HEK293 (cell line): ENCODE measurements at regions not wholly inside any gene's neighbourhood (a gene's known extent, or its start where the extent isn't known, plus 50 kb on each side); places are given as distances from the start of the nearest gene placed in this dataset.

ENCODE experiments used
- CTCF ChIA-PET: fragments of 350-600 bp; formaldehyde crosslinking; extraction: SDS; loops from one replicate; lab custom pipeline; 2021; ENCODE audit warnings: antibody characterized with exemption; lab: Yijun Ruan, JAX
- POLR2A ChIA-PET: fragments of 300-600 bp; formaldehyde crosslinking; extraction: SDS; loops from one replicate; lab custom pipeline; 2020; ENCODE audit warnings: antibody characterized with exemption, inconsistent platforms; lab: Yijun Ruan, JAX
- H3K27ac ChIP-seq: fragments of 200-500 bp; sonication (Bioruptor generic); 2 replicates; pipeline ENCODE4 v1.5.1; 2014; ENCODE audit warnings: low read depth, low read length, control low read depth, inconsistent platforms; ENCODE audit errors: extremely low read depth
- H3K36me3 ChIP-seq, 2 experiments: fragments of 200-500 bp in 1 of 2; sonication (Bioruptor generic) in 1 of 2; 1 replicate in 1 of 2; 2 replicates in 1 of 2; pipeline ENCODE4 v1.5.1; 2014 to 2017; ENCODE audit warnings: inconsistent platforms in 2 of 2, low read length in 2 of 2; ENCODE audit not compliant: control insufficient read depth in 2 of 2, insufficient read depth in 1 of 2
- H3K4me1 ChIP-seq: fragments of 200-500 bp; sonication (Bioruptor generic); 2 replicates; pipeline ENCODE4 v1.5.1; 2014; ENCODE audit warnings: mild to moderate bottlenecking, low read length, inconsistent platforms; ENCODE audit not compliant: control insufficient read depth, insufficient read depth
- H3K4me3 ChIP-seq: 2 replicates; pipeline ENCODE4 v1.5.1; 2011; ENCODE audit warnings: low read depth, mild to moderate bottlenecking, control low read depth, low read length, moderate library complexity
- H3K9me3 ChIP-seq: fragments of 200-500 bp; sonication (Bioruptor generic); 2 replicates; pipeline ENCODE4 v1.5.1; 2014; ENCODE audit warnings: low read depth, low read length, inconsistent platforms; ENCODE audit not compliant: control insufficient read depth, insufficient read depth
- KLF10 ChIP-seq: fragments of 450-650 bp; IDR thresholded peaks from 2 replicates; pipeline ENCODE4 v1.5.1; 2018; ENCODE audit warnings: missing biosample characterization, mild to moderate bottlenecking, missing genetic modification characterization
- KLF8 ChIP-seq: fragments of 450-650 bp; formaldehyde crosslinking; IDR thresholded peaks from 2 replicates; pipeline ENCODE4 v1.5.1; 2016; ENCODE audit warnings: missing biosample characterization, missing genetic modification characterization
- OSR2 ChIP-seq: fragments of 450-650 bp; formaldehyde crosslinking; IDR thresholded peaks from 2 replicates; pipeline ENCODE4 v1.5.1; 2016; ENCODE audit warnings: missing biosample characterization, missing genetic modification characterization
- SETDB1 ChIP-seq: IDR thresholded peaks from one replicate; pipeline ENCODE4 v1.6.1; 2017; ENCODE audit warnings: mild to moderate bottlenecking, low read length, moderate library complexity, mixed read lengths; ENCODE audit not compliant: insufficient read length
- TRIM28 ChIP-seq: IDR thresholded peaks from 2 replicates; pipeline ENCODE4 v1.6.1; 2011; ENCODE audit warnings: low read length, control low read depth, borderline replicate concordance
- ZBTB48 ChIP-seq: fragments of 450-650 bp; formaldehyde crosslinking; IDR thresholded peaks from 2 replicates; pipeline ENCODE4 v1.5.1; 2016; ENCODE audit warnings: missing biosample characterization, missing genetic modification characterization
- ZFP41 ChIP-seq: fragments of 450-650 bp; formaldehyde crosslinking; IDR thresholded peaks from 2 replicates; pipeline ENCODE4 v1.5.1; 2016; ENCODE audit warnings: missing biosample characterization, missing genetic modification characterization, borderline replicate concordance
- ZNF114 ChIP-seq: fragments of 450-650 bp; formaldehyde crosslinking; IDR thresholded peaks from 2 replicates; pipeline ENCODE4 v1.5.0; 2017; ENCODE audit warnings: missing biosample characterization, missing genetic modification characterization
- ZNF138 ChIP-seq: fragments of 450-650 bp; formaldehyde crosslinking; IDR thresholded peaks from 2 replicates; pipeline ENCODE4 v1.5.1; 2016; ENCODE audit warnings: missing biosample characterization, missing genetic modification characterization, borderline replicate concordance
- ZNF169 ChIP-seq: fragments of 450-650 bp; formaldehyde crosslinking; IDR thresholded peaks from 2 replicates; pipeline ENCODE4 v1.5.1; 2016; ENCODE audit warnings: missing biosample characterization, missing genetic modification characterization
- ZNF416 ChIP-seq: fragments of 450-650 bp; formaldehyde crosslinking; IDR thresholded peaks from 2 replicates; pipeline ENCODE4 v1.5.1; 2016; ENCODE audit warnings: missing biosample characterization, missing genetic modification characterization
- ZNF530 ChIP-seq: fragments of 450-650 bp; formaldehyde crosslinking; IDR thresholded peaks from 2 replicates; pipeline ENCODE4 v1.5.1; 2016; ENCODE audit warnings: low read depth, missing biosample characterization, missing genetic modification characterization
- ZNF549 ChIP-seq: fragments of 450-650 bp; IDR thresholded peaks from 2 replicates; pipeline ENCODE4 v1.5.1; 2018; ENCODE audit warnings: missing biosample characterization, missing genetic modification characterization, mild to moderate bottlenecking, inconsistent platforms, moderate library complexity
- ZNF558 ChIP-seq: fragments of 450-650 bp; formaldehyde crosslinking; IDR thresholded peaks from 2 replicates; pipeline ENCODE4 v1.5.1; 2016; ENCODE audit warnings: missing biosample characterization, missing genetic modification characterization
- ZNF610 ChIP-seq: fragments of 450-650 bp; formaldehyde crosslinking; IDR thresholded peaks from 2 replicates; pipeline ENCODE4 v1.5.1; 2016; ENCODE audit warnings: missing biosample characterization, missing genetic modification characterization, borderline replicate concordance
- ZNF626 ChIP-seq: fragments of 450-650 bp; sonication (Bioruptor Pico); formaldehyde crosslinking; IDR thresholded peaks from 2 replicates; pipeline ENCODE4 v1.5.1; 2018; ENCODE audit warnings: missing biosample characterization, missing genetic modification characterization, inconsistent platforms
- ZNF654 ChIP-seq: fragments of 450-650 bp; formaldehyde crosslinking; IDR thresholded peaks from 2 replicates; pipeline ENCODE4 v1.5.1; 2016; ENCODE audit warnings: low read depth, missing biosample characterization, missing genetic modification characterization
- ZNF670 ChIP-seq: fragments of 450-650 bp; formaldehyde crosslinking; IDR thresholded peaks from 2 replicates; pipeline ENCODE4 v1.5.1; 2016; ENCODE audit warnings: missing biosample characterization, missing genetic modification characterization, low read depth
- ZNF76 ChIP-seq: fragments of 450-650 bp; formaldehyde crosslinking; IDR thresholded peaks from 2 replicates; pipeline ENCODE4; 2016; ENCODE audit warnings: low read depth, missing biosample characterization, missing genetic modification characterization, borderline replicate concordance
- ZNF776 ChIP-seq: fragments of 450-650 bp; formaldehyde crosslinking; IDR thresholded peaks from 2 replicates; pipeline ENCODE4 v1.5.0; 2017; ENCODE audit warnings: missing biosample characterization, missing genetic modification characterization, borderline replicate concordance
- TF ChIP-seq, protein P1 (sequence below): fragments of 450-650 bp; formaldehyde crosslinking; conservative IDR thresholded peaks from 2 replicates; pipeline ENCODE4 v1.5.1; 2016; ENCODE audit warnings: low read depth, missing biosample characterization, missing genetic modification characterization
- TF ChIP-seq, protein P2 (sequence below): fragments of 450-650 bp; formaldehyde crosslinking; conservative IDR thresholded peaks from 2 replicates; pipeline ENCODE4 v1.5.1; 2016; ENCODE audit warnings: low read depth, missing biosample characterization, missing genetic modification characterization
- TF ChIP-seq, protein P3 (sequence below): fragments of 450-650 bp; formaldehyde crosslinking; IDR thresholded peaks from 2 replicates; pipeline ENCODE4 v1.5.1; 2016; ENCODE audit warnings: missing biosample characterization, missing genetic modification characterization
- TF ChIP-seq, protein P4 (sequence below): fragments of 450-650 bp; formaldehyde crosslinking; IDR thresholded peaks from 2 replicates; pipeline ENCODE4 v1.5.1; 2016; ENCODE audit warnings: missing biosample characterization, missing genetic modification characterization

DNA sequence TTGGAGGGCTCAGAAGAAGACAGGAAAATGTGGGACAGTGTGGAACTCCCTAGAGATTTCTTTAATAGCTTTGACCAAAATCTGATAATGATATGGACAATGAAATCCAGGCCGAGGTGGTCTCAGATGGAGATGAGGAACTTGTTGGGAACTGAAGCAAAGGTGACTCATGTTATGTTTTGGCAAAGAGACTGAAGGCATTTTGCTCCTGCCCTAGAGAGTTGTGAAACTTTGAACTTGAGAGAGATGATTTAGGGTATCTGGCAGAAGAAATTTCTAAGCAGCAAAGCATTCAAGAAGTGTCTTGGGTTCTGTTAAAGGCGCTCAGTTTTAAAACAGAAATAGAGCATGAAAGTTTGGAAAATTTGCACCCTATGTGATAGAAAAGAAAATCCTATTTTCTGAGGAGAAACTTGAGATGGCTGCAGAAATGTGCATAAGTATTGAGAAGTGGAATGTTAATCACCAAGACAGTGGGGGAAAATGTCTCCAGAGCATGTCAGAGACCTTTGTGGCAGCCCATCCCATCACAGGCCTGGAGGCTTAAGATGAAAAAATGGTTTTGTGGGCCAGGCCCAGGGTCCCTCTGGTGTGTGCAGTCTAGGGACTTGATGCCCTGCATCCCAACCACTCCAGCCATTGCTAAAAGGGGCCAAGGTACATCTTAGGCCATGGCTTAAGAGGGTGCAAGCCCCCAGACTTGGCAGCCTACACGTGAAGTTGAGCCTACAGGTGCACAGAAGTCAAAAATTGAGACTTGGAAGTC is 463.7 kb upstream of the TLE4 start (continued):
- TF ChIP-seq, protein P1, sequence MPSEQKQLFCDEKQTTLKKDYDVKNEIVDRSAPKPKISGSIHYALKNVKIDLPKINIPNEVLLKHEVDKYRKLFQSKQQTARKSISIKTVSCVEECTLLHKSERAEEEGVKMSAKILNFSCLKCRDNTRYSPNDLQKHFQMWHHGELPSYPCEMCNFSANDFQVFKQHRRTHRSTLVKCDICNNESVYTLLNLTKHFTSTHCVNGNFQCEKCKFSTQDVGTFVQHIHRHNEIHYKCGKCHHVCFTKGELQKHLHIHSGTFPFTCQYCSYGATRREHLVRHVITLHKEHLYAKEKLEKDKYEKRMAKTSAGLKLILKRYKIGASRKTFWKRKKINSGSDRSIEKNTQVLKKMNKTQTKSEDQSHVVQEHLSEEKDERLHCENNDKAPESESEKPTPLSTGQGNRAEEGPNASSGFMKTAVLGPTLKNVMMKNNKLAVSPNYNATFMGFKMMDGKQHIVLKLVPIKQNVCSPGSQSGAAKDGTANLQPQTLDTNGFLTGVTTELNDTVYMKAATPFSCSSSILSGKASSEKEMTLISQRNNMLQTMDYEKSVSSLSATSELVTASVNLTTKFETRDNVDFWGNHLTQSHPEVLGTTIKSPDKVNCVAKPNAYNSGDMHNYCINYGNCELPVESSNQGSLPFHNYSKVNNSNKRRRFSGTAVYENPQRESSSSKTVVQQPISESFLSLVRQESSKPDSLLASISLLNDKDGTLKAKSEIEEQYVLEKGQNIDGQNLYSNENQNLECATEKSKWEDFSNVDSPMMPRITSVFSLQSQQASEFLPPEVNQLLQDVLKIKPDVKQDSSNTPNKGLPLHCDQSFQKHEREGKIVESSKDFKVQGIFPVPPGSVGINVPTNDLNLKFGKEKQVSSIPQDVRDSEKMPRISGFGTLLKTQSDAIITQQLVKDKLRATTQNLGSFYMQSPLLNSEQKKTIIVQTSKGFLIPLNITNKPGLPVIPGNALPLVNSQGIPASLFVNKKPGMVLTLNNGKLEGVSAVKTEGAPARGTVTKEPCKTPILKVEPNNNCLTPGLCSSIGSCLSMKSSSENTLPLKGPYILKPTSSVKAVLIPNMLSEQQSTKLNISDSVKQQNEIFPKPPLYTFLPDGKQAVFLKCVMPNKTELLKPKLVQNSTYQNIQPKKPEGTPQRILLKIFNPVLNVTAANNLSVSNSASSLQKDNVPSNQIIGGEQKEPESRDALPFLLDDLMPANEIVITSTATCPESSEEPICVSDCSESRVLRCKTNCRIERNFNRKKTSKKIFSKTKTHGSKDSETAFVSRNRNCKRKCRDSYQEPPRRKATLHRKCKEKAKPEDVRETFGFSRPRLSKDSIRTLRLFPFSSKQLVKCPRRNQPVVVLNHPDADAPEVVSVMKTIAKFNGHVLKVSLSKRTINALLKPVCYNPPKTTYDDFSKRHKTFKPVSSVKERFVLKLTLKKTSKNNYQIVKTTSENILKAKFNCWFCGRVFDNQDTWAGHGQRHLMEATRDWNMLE (tag by site-specific recombination): no peak
- TF ChIP-seq ZNF416 (tag by site-specific recombination): no peak
- no peak for TF ChIP-seq OSR2
- TF ChIP-seq ZNF530 (tag by site-specific recombination): no peak
- TF ChIP-seq ZNF169 (tag by site-specific recombination): no peak
- no peak for TF ChIP-seq KLF8 (tag by site-specific recombination)
- no peak for TF ChIP-seq ZNF670 (tag by site-specific recombination)
- no peak for TF ChIP-seq ZNF610
- no peak for TF ChIP-seq KLF10 (tag by site-specific recombination)
- no peak for TF ChIP-seq ZNF76 (tag by site-specific recombination)
- TF ChIP-seq ZFP41 (tag by site-specific recombination): no peak
- peak; percentile 71 for TF ChIP-seq SETDB1
- TF ChIP-seq TRIM28: peak; percentile 43; the same call in 1 of the 2 replicates
- no peak for TF ChIP-seq ZNF776
- TF ChIP-seq ZNF114 (tag by site-specific recombination): no peak

DNA sequence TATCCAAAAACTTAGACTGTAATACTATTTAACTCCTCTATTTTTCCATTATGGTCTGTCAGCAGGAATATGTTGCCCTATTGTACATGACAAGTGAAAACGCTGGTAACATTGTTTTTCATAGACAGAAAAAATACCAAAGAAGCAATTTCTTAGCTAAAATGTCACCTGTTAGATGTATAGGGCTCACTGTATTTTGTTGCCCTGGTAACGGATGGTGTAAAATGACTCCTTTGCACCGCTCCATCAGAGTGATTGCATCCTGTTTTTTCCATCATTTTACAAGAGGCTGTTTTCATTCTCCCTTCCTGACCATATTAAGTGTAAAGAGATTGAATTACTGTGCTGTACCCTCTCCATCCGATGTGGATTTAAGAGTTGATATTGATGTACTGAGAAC is 460.1 kb upstream of the TLE4 start:
- Histone ChIP-seq H3K9me3 (no peaks in the 10 kb centered on the region), H3K27ac (no peak overlapping the region), H3K36me3 (no peaks in the 10 kb centered on the region), H3K4me1 (no peaks in the 10 kb centered on the region), H3K4me3 (no peak overlapping the region)
- ChIA-PET CTCF (interaction anchor here (1.3 kb wide), 1 partner anchor 18 kb away, joined by 4 read pairs; no protein-coding TSS in a partner anchor), POLR2A (no interaction called here)
- no peak for TF ChIP-seq ZNF138 (tag by site-specific recombination)
- TF ChIP-seq ZNF626 (tag by site-specific recombination): no peak
- TF ChIP-seq, protein P2, sequence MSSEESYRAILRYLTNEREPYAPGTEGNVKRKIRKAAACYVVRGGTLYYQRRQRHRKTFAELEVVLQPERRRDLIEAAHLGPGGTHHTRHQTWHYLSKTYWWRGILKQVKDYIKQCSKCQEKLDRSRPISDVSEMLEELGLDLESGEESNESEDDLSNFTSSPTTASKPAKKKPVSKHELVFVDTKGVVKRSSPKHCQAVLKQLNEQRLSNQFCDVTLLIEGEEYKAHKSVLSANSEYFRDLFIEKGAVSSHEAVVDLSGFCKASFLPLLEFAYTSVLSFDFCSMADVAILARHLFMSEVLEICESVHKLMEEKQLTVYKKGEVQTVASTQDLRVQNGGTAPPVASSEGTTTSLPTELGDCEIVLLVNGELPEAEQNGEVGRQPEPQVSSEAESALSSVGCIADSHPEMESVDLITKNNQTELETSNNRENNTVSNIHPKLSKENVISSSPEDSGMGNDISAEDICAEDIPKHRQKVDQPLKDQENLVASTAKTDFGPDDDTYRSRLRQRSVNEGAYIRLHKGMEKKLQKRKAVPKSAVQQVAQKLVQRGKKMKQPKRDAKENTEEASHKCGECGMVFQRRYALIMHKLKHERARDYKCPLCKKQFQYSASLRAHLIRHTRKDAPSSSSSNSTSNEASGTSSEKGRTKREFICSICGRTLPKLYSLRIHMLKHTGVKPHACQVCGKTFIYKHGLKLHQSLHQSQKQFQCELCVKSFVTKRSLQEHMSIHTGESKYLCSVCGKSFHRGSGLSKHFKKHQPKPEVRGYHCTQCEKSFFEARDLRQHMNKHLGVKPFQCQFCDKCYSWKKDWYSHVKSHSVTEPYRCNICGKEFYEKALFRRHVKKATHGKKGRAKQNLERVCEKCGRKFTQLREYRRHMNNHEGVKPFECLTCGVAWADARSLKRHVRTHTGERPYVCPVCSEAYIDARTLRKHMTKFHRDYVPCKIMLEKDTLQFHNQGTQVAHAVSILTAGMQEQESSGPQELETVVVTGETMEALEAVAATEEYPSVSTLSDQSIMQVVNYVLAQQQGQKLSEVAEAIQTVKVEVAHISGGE (tag by site-specific recombination): no peak
- no peak for TF ChIP-seq ZNF654 (tag by site-specific recombination)
- TF ChIP-seq, protein P3, sequence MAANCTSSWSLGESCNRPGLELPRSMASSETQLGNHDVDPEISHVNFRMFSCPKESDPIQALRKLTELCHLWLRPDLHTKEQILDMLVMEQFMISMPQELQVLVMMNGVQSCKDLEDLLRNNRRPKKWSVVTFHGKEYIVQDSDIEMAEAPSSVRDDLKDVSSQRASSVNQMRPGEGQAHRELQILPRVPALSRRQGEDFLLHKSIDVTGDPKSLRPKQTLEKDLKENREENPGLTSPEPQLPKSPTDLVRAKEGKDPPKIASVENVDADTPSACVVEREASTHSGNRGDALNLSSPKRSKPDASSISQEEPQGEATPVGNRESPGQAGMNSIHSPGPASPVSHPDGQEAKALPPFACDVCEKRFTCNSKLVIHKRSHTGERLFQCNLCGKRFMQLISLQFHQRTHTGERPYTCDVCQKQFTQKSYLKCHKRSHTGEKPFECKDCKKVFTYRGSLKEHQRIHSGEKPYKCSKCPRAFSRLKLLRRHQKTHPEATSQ (tag by site-specific recombination): no peak
- TF ChIP-seq ZNF549 (tag by site-specific recombination): no peak
- TF ChIP-seq, protein P4, sequence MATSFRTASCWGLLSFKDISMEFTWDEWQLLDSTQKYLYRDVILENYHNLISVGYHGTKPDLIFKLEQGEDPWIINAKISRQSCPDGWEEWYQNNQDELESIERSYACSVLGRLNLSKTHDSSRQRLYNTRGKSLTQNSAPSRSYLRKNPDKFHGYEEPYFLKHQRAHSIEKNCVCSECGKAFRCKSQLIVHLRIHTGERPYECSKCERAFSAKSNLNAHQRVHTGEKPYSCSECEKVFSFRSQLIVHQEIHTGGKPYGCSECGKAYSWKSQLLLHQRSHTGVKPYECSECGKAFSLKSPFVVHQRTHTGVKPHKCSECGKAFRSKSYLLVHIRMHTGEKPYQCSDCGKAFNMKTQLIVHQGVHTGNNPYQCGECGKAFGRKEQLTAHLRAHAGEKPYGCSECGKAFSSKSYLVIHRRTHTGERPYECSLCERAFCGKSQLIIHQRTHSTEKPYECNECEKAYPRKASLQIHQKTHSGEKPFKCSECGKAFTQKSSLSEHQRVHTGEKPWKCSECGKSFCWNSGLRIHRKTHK: no peak
- no peak for TF ChIP-seq ZNF558
- no peak for TF ChIP-seq ZBTB48 (tag by site-specific recombination)
